A673 (cell line): ENCODE measurements at regions not wholly inside any gene's neighbourhood (a gene's known extent, or its start where the extent isn't known, plus 50 kb on each side); places are given as distances from the start of the nearest gene placed in this dataset.

ENCODE experiments used
- CTCF ChIP-seq: fragments of 300-800, 200-600 bp; sonication (generic); conservative IDR thresholded peaks from 2 replicates; pipeline ENCODE4 v1.5.1; 2017; ENCODE audit warnings: low read depth, mild to moderate bottlenecking, antibody characterized with exemption, low read length, moderate library complexity, mixed read lengths
- EZH2 ChIP-seq: fragments of 200-600 bp; sonication (generic); IDR thresholded peaks from 2 replicates; pipeline ENCODE4 v1.6.1; 2017; ENCODE audit warnings: borderline replicate concordance, low read depth, mild to moderate bottlenecking, mixed read lengths, antibody characterized with exemption, low read length; ENCODE audit not compliant: poor library complexity, severe bottlenecking

- TF ChIP-seq CTCF, result no peak
- TF ChIP-seq EZH2, result no peak
Observed at GRCh38 chr3:88440701-88441100, 290.9 kb downstream of the C3orf38 start.
